ENCODE measurements at regions not wholly inside any gene's neighbourhood (a gene's known extent, or its start where the extent isn't known, plus 50 kb on each side); places are given as distances from the start of the nearest gene placed in this dataset.

- Histone ChIP-seq H3K4me2 (ENCODE audit: low read length, poor library complexity, severe bottlenecking) (no peak overlapping the region), H2BK15ac (ENCODE audit: low read depth, poor library complexity, severe bottlenecking) (no peak overlapping the region), H2AFZ (ENCODE audit: low read depth, low read length) (no peak overlapping the region), H3K79me1 (replicated peaks; ENCODE audit: low read length, poor library complexity, severe bottlenecking) (no peaks in the 10 kb centered on the region), H3K4ac (ENCODE audit: low read depth in 1 of 2, low read length in 2 of 2) (no peak overlapping the region), H2AK5ac (ENCODE audit: low read length, severe bottlenecking) (no peak overlapping the region), H3K27ac (ENCODE audit: low read length, poor library complexity, severe bottlenecking) (no peak overlapping the region), H4K8ac (ENCODE audit: low read length) (no peak overlapping the region), H4K91ac (ENCODE audit: low read length) (no peak overlapping the region), H3K18ac (ENCODE audit: low read depth in 1 of 2, low read length in 2 of 2) (no peak overlapping the region), H3K23ac (ENCODE audit: low read length in 2 of 2) (no peak overlapping the region), H3K27me3 (ENCODE audit: control insufficient read depth in 1 of 2, insufficient read depth in 1 of 2, low read length in 2 of 2) (no peaks in the 10 kb centered on the region), H2BK5ac (ENCODE audit: low read depth, low read length, poor library complexity, severe bottlenecking) (no peak overlapping the region), H3K4me1 (ENCODE audit: control insufficient read depth, insufficient read depth, low read depth, low read length) (no peaks in the 10 kb centered on the region), H2BK120ac (ENCODE audit: low read depth, low read length) (no peak overlapping the region), H2BK12ac (ENCODE audit: low read length in 2 of 2) (no peak overlapping the region), H3K14ac (ENCODE audit: low read length in 2 of 2) (no peak overlapping the region), H3K36me3 (ENCODE audit: control insufficient read depth in 1 of 2, insufficient read depth in 2 of 2, low read depth in 1 of 2, low read length in 2 of 2) (no peaks in the 10 kb centered on the region), H3K9ac (ENCODE audit: low read length) (no peak overlapping the region), H3K4me3 (ENCODE audit: insufficient read depth in 1 of 2, low read depth in 1 of 2, low read length in 2 of 2) (no peak overlapping the region), H3K9me3 (ENCODE audit: control insufficient read depth, low read length) (peaks cover 6% of the 10 kb centered on the region)
- WGBS, result 44% methylated on average over 1 of the region's 3 CpGs
- no peak for DNase-seq
Observed at GRCh38 chr21:25489673-25490072, 117.6 kb downstream of the MRPL39 start.

- DNase-seq, result no peak
- Histone ChIP-seq H3K4me3 (ENCODE audit: insufficient read depth in 1 of 2, low read depth in 1 of 2, low read length in 2 of 2) (no peak overlapping the region), H2AK5ac (ENCODE audit: low read length, severe bottlenecking) (no peak overlapping the region), H3K27me3 (ENCODE audit: control insufficient read depth in 1 of 2, insufficient read depth in 1 of 2, low read length in 2 of 2) (no peaks in the 10 kb centered on the region), H3K79me1 (replicated peaks; ENCODE audit: low read length, poor library complexity, severe bottlenecking) (no peaks in the 10 kb centered on the region), H3K27ac (ENCODE audit: low read length, poor library complexity, severe bottlenecking) (no peak overlapping the region), H4K91ac (ENCODE audit: low read length) (no peak overlapping the region), H3K9me3 (ENCODE audit: control insufficient read depth, low read length) (peaks cover 28% of the 10 kb centered on the region), H3K9ac (ENCODE audit: low read length) (no peak overlapping the region), H3K23ac (ENCODE audit: low read length in 2 of 2) (no peak overlapping the region), H3K36me3 (ENCODE audit: control insufficient read depth in 1 of 2, insufficient read depth in 2 of 2, low read depth in 1 of 2, low read length in 2 of 2) (no peaks in the 10 kb centered on the region), H3K18ac (ENCODE audit: low read depth in 1 of 2, low read length in 2 of 2) (no peak overlapping the region), H2AFZ (ENCODE audit: low read depth, low read length) (no peak overlapping the region), H3K14ac (ENCODE audit: low read length in 2 of 2) (no peak overlapping the region), H2BK5ac (ENCODE audit: low read depth, low read length, poor library complexity, severe bottlenecking) (no peak overlapping the region), H4K8ac (ENCODE audit: low read length) (no peak overlapping the region), H3K4me1 (ENCODE audit: control insufficient read depth, insufficient read depth, low read depth, low read length) (no peaks in the 10 kb centered on the region), H3K4ac (ENCODE audit: low read depth in 1 of 2, low read length in 2 of 2) (no peak overlapping the region), H2BK15ac (ENCODE audit: low read depth, poor library complexity, severe bottlenecking) (no peak overlapping the region), H3K4me2 (ENCODE audit: low read length, poor library complexity, severe bottlenecking) (no peak overlapping the region), H2BK120ac (ENCODE audit: low read depth, low read length) (no peak overlapping the region), H2BK12ac (ENCODE audit: low read length in 2 of 2) (no peak overlapping the region)
- WGBS, result no CpG with 5 or more reads among the region's 3 CpGs
Observed at GRCh38 chr21:25487046-25487594, 120.2 kb downstream of the MRPL39 start.

GRCh38 chr21:25485914-25486313, 121.4 kb downstream of the MRPL39 start:
- Histone ChIP-seq H2AK5ac (ENCODE audit: low read length, severe bottlenecking) (no peak overlapping the region), H3K23ac (ENCODE audit: low read length in 2 of 2) (no peak overlapping the region), H2AFZ (ENCODE audit: low read depth, low read length) (no peak overlapping the region), H3K4ac (ENCODE audit: low read depth in 1 of 2, low read length in 2 of 2) (no peak overlapping the region), H3K4me1 (ENCODE audit: control insufficient read depth, insufficient read depth, low read depth, low read length) (no peaks in the 10 kb centered on the region), H3K27me3 (ENCODE audit: control insufficient read depth in 1 of 2, insufficient read depth in 1 of 2, low read length in 2 of 2) (no peaks in the 10 kb centered on the region), H3K18ac (ENCODE audit: low read depth in 1 of 2, low read length in 2 of 2) (no peak overlapping the region), H3K4me3 (ENCODE audit: insufficient read depth in 1 of 2, low read depth in 1 of 2, low read length in 2 of 2) (no peak overlapping the region), H3K79me1 (replicated peaks; ENCODE audit: low read length, poor library complexity, severe bottlenecking) (no peaks in the 10 kb centered on the region), H4K91ac (ENCODE audit: low read length) (no peak overlapping the region), H2BK12ac (ENCODE audit: low read length in 2 of 2) (no peak overlapping the region), H3K36me3 (ENCODE audit: control insufficient read depth in 1 of 2, insufficient read depth in 2 of 2, low read depth in 1 of 2, low read length in 2 of 2) (no peaks in the 10 kb centered on the region), H4K8ac (ENCODE audit: low read length) (no peak overlapping the region), H3K4me2 (ENCODE audit: low read length, poor library complexity, severe bottlenecking) (no peak overlapping the region), H3K14ac (ENCODE audit: low read length in 2 of 2) (no peak overlapping the region), H3K27ac (ENCODE audit: low read length, poor library complexity, severe bottlenecking) (no peak overlapping the region), H2BK5ac (ENCODE audit: low read depth, low read length, poor library complexity, severe bottlenecking) (no peak overlapping the region), H2BK15ac (ENCODE audit: low read depth, poor library complexity, severe bottlenecking) (no peak overlapping the region), H2BK120ac (ENCODE audit: low read depth, low read length) (no peak overlapping the region), H3K9me3 (ENCODE audit: control insufficient read depth, low read length) (peaks cover 40% of the 10 kb centered on the region), H3K9ac (ENCODE audit: low read length) (no peak overlapping the region)
- no peak for DNase-seq
- WGBS, result 69% methylated on average over 2 of the region's 2 CpGs

GRCh38 chr21:25467896-25468295, 139.4 kb downstream of the MRPL39 start:
- Histone ChIP-seq H2AK5ac (ENCODE audit: low read length, severe bottlenecking) (no peak overlapping the region), H3K18ac (ENCODE audit: low read depth in 1 of 2, low read length in 2 of 2) (no peak overlapping the region), H3K4ac (ENCODE audit: low read depth in 1 of 2, low read length in 2 of 2) (no peak overlapping the region), H2AFZ (ENCODE audit: low read depth, low read length) (no peak overlapping the region), H3K4me2 (ENCODE audit: low read length, poor library complexity, severe bottlenecking) (no peak overlapping the region), H3K9ac (ENCODE audit: low read length) (no peak overlapping the region), H2BK12ac (ENCODE audit: low read length in 2 of 2) (no peak overlapping the region), H4K91ac (ENCODE audit: low read length) (no peak overlapping the region), H3K14ac (ENCODE audit: low read length in 2 of 2) (no peak overlapping the region), H3K23ac (ENCODE audit: low read length in 2 of 2) (no peak overlapping the region), H3K4me1 (ENCODE audit: control insufficient read depth, insufficient read depth, low read depth, low read length) (no peaks in the 10 kb centered on the region), H3K36me3 (ENCODE audit: control insufficient read depth in 1 of 2, insufficient read depth in 2 of 2, low read depth in 1 of 2, low read length in 2 of 2) (no peaks in the 10 kb centered on the region), H2BK15ac (ENCODE audit: low read depth, poor library complexity, severe bottlenecking) (no peak overlapping the region), H3K9me3 (ENCODE audit: control insufficient read depth, low read length) (no peaks in the 10 kb centered on the region), H3K79me1 (replicated peaks; ENCODE audit: low read length, poor library complexity, severe bottlenecking) (no peaks in the 10 kb centered on the region), H3K27me3 (ENCODE audit: control insufficient read depth in 1 of 2, insufficient read depth in 1 of 2, low read length in 2 of 2) (no peaks in the 10 kb centered on the region), H2BK120ac (ENCODE audit: low read depth, low read length) (no peak overlapping the region), H3K27ac (ENCODE audit: low read length, poor library complexity, severe bottlenecking) (no peak overlapping the region), H2BK5ac (ENCODE audit: low read depth, low read length, poor library complexity, severe bottlenecking) (no peak overlapping the region), H3K4me3 (ENCODE audit: insufficient read depth in 1 of 2, low read depth in 1 of 2, low read length in 2 of 2) (no peak overlapping the region), H4K8ac (ENCODE audit: low read length) (no peak overlapping the region)
- DNase-seq, result no peak

All from mesenchymal stem cell (in vitro differentiated cells and primary cell).